ENCODE measurements at regions not wholly inside any gene's neighbourhood (a gene's known extent, or its start where the extent isn't known, plus 50 kb on each side); places are given as distances from the start of the nearest gene placed in this dataset.

DNA sequence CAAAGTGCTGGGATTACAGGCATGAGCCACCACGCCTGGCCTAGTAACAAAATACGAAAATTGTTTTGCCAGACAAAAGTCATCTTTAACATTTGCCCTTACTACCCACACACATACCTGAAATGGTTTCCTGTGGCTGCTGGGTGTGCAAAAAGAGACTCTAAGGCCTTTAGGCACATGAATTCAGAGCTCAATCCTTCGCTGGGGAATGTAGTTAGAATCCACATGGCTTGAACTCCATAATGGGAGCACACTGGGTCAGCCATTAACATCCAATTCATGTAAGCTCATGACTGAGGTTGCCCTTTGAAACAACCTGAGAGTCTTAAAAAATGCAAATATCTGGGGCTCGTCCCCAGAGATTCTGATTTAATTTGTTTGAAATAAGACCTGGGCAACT lies 87.8 kb downstream of the HPGD start:
- DNase-seq (ENCODE audit: low spot score in 2 of 2, unreplicated experiment in 2 of 2), result no peak
- Mint-ChIP-seq H3K27ac (no peak overlapping the region), H3K27me3 (ENCODE audit: low read depth) (no peaks in the 10 kb centered on the region)

DNA sequence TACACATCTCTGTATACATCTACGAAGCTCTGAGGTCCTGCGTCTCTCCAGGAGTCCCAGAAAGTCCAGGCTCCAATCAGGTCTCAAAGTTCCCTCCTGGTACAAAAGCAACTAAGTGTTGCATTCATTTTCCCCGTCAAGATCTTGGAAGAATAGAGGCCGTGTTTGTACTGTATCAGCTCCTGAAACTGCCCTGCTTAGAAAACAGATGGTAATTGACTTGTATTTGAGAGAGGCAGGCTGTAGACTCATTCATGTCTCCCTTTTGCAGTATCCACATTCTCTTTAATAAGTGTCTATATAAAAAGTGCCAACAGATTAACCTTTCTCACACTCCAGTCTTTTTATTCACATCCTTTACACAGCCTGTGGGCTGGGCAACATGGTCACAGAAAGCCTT lies 91.7 kb downstream of the HPGD start:
- Mint-ChIP-seq H3K36me3 (no peaks in the 10 kb centered on the region), H3K4me1 (no peaks in the 10 kb centered on the region), H3K9me3 (peaks cover 4% of the 10 kb centered on the region), H3K4me3 (no peak overlapping the region), H3K27me3 (ENCODE audit: low read depth) (no peaks in the 10 kb centered on the region), H3K27ac (no peak overlapping the region)
- DNase-seq (ENCODE audit: low spot score in 2 of 2, unreplicated experiment in 2 of 2), result no peak
- no peak for TF ChIP-seq CTCF (IDR thresholded peaks at IDR 0.05; ENCODE audit: unreplicated experiment)

More for the DNA sequence above, 87.8 kb downstream of the HPGD start:
- Mint-ChIP-seq H3K4me1 (peaks cover 8% of the 10 kb centered on the region), H3K4me3 (no peak overlapping the region), H3K9me3 (peaks cover 12% of the 10 kb centered on the region), H3K36me3 (no peaks in the 10 kb centered on the region)
- no peak for TF ChIP-seq CTCF (IDR thresholded peaks at IDR 0.05; ENCODE audit: unreplicated experiment)

GRCh38 chr4:174429701-174430410 lies 92.4 kb downstream of the HPGD start:
- Mint-ChIP-seq H3K9me3 (peaks cover 4% of the 10 kb centered on the region), H3K4me1 (no peaks in the 10 kb centered on the region), H3K27ac (no peak overlapping the region), H3K27me3 (ENCODE audit: low read depth) (no peaks in the 10 kb centered on the region), H3K36me3 (no peaks in the 10 kb centered on the region), H3K4me3 (no peak overlapping the region)
- no peak for DNase-seq (ENCODE audit: low spot score in 2 of 2, unreplicated experiment in 2 of 2)
- no peak for TF ChIP-seq CTCF (IDR thresholded peaks at IDR 0.05; ENCODE audit: unreplicated experiment)

- no peak for TF ChIP-seq CTCF (IDR thresholded peaks at IDR 0.05; ENCODE audit: unreplicated experiment)
- no peak for DNase-seq (ENCODE audit: low spot score in 2 of 2, unreplicated experiment in 2 of 2)
- Mint-ChIP-seq H3K36me3 (no peaks in the 10 kb centered on the region), H3K9me3 (no peaks in the 10 kb centered on the region), H3K27ac (no peak overlapping the region), H3K4me1 (peaks cover 8% of the 10 kb centered on the region), H3K4me3 (no peak overlapping the region), H3K27me3 (ENCODE audit: low read depth) (no peaks in the 10 kb centered on the region)
These were observed 94.6 kb downstream of the HPGD start for GRCh38 chr4:174427571-174428140.

- no peak for DNase-seq (ENCODE audit: low spot score in 2 of 2, unreplicated experiment in 2 of 2)
- Mint-ChIP-seq H3K4me3 (no peak overlapping the region), H3K27me3 (ENCODE audit: low read depth) (no peaks in the 10 kb centered on the region), H3K9me3 (no peaks in the 10 kb centered on the region), H3K27ac (no peak overlapping the region), H3K36me3 (no peaks in the 10 kb centered on the region), H3K4me1 (peaks cover 17% of the 10 kb centered on the region)
- TF ChIP-seq CTCF (IDR thresholded peaks at IDR 0.05; ENCODE audit: unreplicated experiment), result no peak
These were observed 96.6 kb downstream of the HPGD start for GRCh38 chr4:174425669-174426068.

Measured in mesothelial cell of epicardium (in vitro differentiated cells).